K562 (cell line): ENCODE measurements at regions not wholly inside any gene's neighbourhood (a gene's known extent, or its start where the extent isn't known, plus 50 kb on each side); places are given as distances from the start of the nearest gene placed in this dataset.

Source experiments
- ATAC-seq: fragments of 200-7000 bp; cut with Tn5 transposase; 3 replicates; pipeline ENCODE4 v1.9.1; 2020; ENCODE audit warnings: moderate library complexity
- BruUV-seq: library from RNA; stranded (reverse); fragments of 400-500 nt; replicated peaks from 2 replicates; lab custom pipeline; 2021; lab: Mats Ljungman, UMichigan
- CTCF ChIA-PET: fragments of 300-600 bp; formaldehyde crosslinking; extraction: SDS; loops from one replicate; lab custom pipeline; 2021; ENCODE audit warnings: low intra/inter-chr PET ratio; lab: Yijun Ruan, JAX
- POLR2A ChIA-PET: fragments of 300-600, 350-650 bp; sonication (Branson Sonifier 250); formaldehyde crosslinking; extraction: SDS; loops from one replicate; lab custom pipeline; 2021; ENCODE audit warnings: antibody characterized with exemption, inconsistent platforms; lab: Yijun Ruan, JAX
- DNase-seq, 4 experiments: peaks; one replicate each; pipeline versions ENCODE4 v3.0.0 to v3.0.0-alpha.2; 2011 to 2018; ENCODE audit warnings: low spot score in 3 of 4, mixed read lengths in 3 of 4; ENCODE audit errors: extremely low read depth in 1 of 4
- FAIRE-seq: peaks from 2 replicates; lab custom pipeline; 2011; peaks lifted over from hg19 to GRCh38; lab: Jason Lieb, UNC
- H2AFZ ChIP-seq: 2 replicates; pipeline ENCODE4 v1.6.0; 2011; ENCODE audit warnings: low read depth, low read length, control low read depth, inconsistent platforms
- H3K27ac ChIP-seq: fragments of 200-600 bp; 3 replicates; pipeline ENCODE4 v1.8.0; 2011; ENCODE audit warnings: low read depth, mild to moderate bottlenecking, control low read depth, inconsistent platforms, low read length, moderate library complexity, mixed read lengths; ENCODE audit errors: extremely low read depth
- H3K27me3 ChIP-seq, 2 experiments: fragments of 300-600 bp in 1 of 2; 2 replicates in 1 of 2; 3 replicates in 1 of 2; pipeline versions ENCODE4 v1.6.0 to v1.8.0; 2011; ENCODE audit warnings: inconsistent platforms in 2 of 2, low read length in 2 of 2, mild to moderate bottlenecking in 1 of 2, mixed read lengths in 1 of 2, moderate library complexity in 1 of 2; ENCODE audit not compliant: control insufficient read depth in 2 of 2, insufficient read depth in 2 of 2
- H3K36me3 ChIP-seq: fragments of 300-600 bp; 3 replicates; pipeline ENCODE4 v1.8.0; 2011; ENCODE audit warnings: mild to moderate bottlenecking, low read length, inconsistent platforms; ENCODE audit not compliant: control insufficient read depth, insufficient read depth
- H3K4me1 ChIP-seq, 2 experiments: fragments of 200-600 bp in 1 of 2; replicated peaks in 1 of 2; 2 replicates in 1 of 2; 3 replicates in 1 of 2; pipeline versions ENCODE4 v1.5.1 to v1.8.0; 2011; ENCODE audit warnings: inconsistent platforms in 2 of 2, low read length in 2 of 2, mild to moderate bottlenecking in 1 of 2, mixed read lengths in 1 of 2, moderate library complexity in 1 of 2; ENCODE audit not compliant: control insufficient read depth in 2 of 2, insufficient read depth in 2 of 2
- H3K4me2 ChIP-seq: 2 replicates; pipeline ENCODE4 v1.6.1; 2011; ENCODE audit warnings: low read length, control low read depth, inconsistent platforms, mixed read lengths; ENCODE audit not compliant: insufficient read depth
- H3K4me3 ChIP-seq: fragments of 200-600 bp; sonication (generic), shearing (Covaris generic); 2 replicates; pipeline ENCODE4 v1.5.1; 2016; ENCODE audit warnings: control low read depth, inconsistent platforms
- H3K79me2 ChIP-seq: fragments of 200-600 bp; 3 replicates; pipeline ENCODE4 v1.8.0; 2011; ENCODE audit warnings: low read length, inconsistent platforms; ENCODE audit not compliant: control insufficient read depth, insufficient read depth
- H3K9ac ChIP-seq, 2 experiments: 2 replicates each; pipeline versions ENCODE4 v1.6.0 to v1.6.1; 2011; ENCODE audit warnings: low read depth in 2 of 2, low read length in 2 of 2, control low read depth in 1 of 2, inconsistent platforms in 1 of 2, mild to moderate bottlenecking in 1 of 2, mixed read lengths in 1 of 2; ENCODE audit not compliant: insufficient read depth in 1 of 2
- H3K9me1 ChIP-seq: one replicate; pipeline ENCODE4 v1.6.0; 2011; ENCODE audit warnings: inconsistent platforms, mild to moderate bottlenecking, low read length, moderate library complexity; ENCODE audit not compliant: control insufficient read depth, insufficient read depth
- H3K9me3 ChIP-seq: replicated peaks from 2 replicates; pipeline ENCODE4 v1.5.1; 2011; ENCODE audit warnings: low read depth, low read length, inconsistent platforms; ENCODE audit not compliant: control insufficient read depth, insufficient read depth
- H4K20me1 ChIP-seq: replicated peaks from 2 replicates; pipeline ENCODE4 v1.6.1; 2011; ENCODE audit warnings: low read length, inconsistent platforms, mixed read lengths; ENCODE audit not compliant: control insufficient read depth, insufficient read depth
- BHLHE40 ChIP-seq: IDR thresholded peaks from 2 replicates; pipeline ENCODE4 v1.6.1; 2011; ENCODE audit warnings: low read length, improper control_type of control experiment
- BMI1 ChIP-seq: fragments of 150-350 bp; IDR thresholded peaks from 2 replicates; pipeline ENCODE4 v1.6.1; 2014; ENCODE audit warnings: low read length
- BRD4 ChIP-seq: fragments of 200-600 bp; sonication (generic); IDR thresholded peaks from 2 replicates; pipeline ENCODE4 v1.6.1; 2017; ENCODE audit warnings: inconsistent platforms
- CBFA2T2 ChIP-seq: fragments of 450-650 bp; conservative IDR thresholded peaks from 2 replicates; pipeline ENCODE4 v1.6.1; 2017; ENCODE audit warnings: mild to moderate bottlenecking
- CREB5 ChIP-seq: fragments of 250-450 bp; sonication (Bioruptor Pico); IDR thresholded peaks from 2 replicates; pipeline ENCODE4 v1.5.0; 2020; ENCODE audit warnings: mild to moderate bottlenecking
- HMG20A ChIP-seq: fragments of 450-650 bp; formaldehyde crosslinking; conservative IDR thresholded peaks from 2 replicates; pipeline ENCODE4 v1.4.0; 2020; ENCODE audit warnings: mild to moderate bottlenecking, mixed read lengths
- KDM2B ChIP-seq: fragments of 250-450 bp; sonication (Bioruptor Pico); IDR thresholded peaks from 2 replicates; pipeline ENCODE4 v1.8.0; 2021; ENCODE audit warnings: mild to moderate bottlenecking, moderate library complexity
- POLR2A ChIP-seq: fragments of 450-650 bp; conservative IDR thresholded peaks from 2 replicates; pipeline ENCODE4 v1.6.1; 2016
- POLR2B ChIP-seq: fragments of 450-650 bp; IDR thresholded peaks from 2 replicates; pipeline ENCODE4 v1.6.1; 2018; ENCODE audit warnings: low read depth; ENCODE audit not compliant: partially characterized antibody
- RBM22 ChIP-seq: fragments of 200-400 bp; formaldehyde crosslinking; IDR thresholded peaks from 2 replicates; pipeline ENCODE4 v1.6.1; 2018; ENCODE audit warnings: low read length, low read depth; ENCODE audit not compliant: poor library complexity, severe bottlenecking
- SMC3 ChIP-seq: conservative IDR thresholded peaks from 2 replicates; pipeline ENCODE4 v1.6.1; 2011; ENCODE audit warnings: low read depth, low read length, improper control_type of control experiment; ENCODE audit not compliant: insufficient read depth
- STAT5B ChIP-seq: fragments of 250-450 bp; sonication (Bioruptor Pico); IDR thresholded peaks from 2 replicates; pipeline ENCODE4 v1.8.0; 2021; ENCODE audit warnings: mild to moderate bottlenecking, inconsistent platforms
- ZEB2 ChIP-seq: fragments of 450-650 bp; IDR thresholded peaks from 2 replicates; pipeline ENCODE4 v1.6.1; 2016
- ZNF263 ChIP-seq: sonication (generic); formaldehyde crosslinking; IDR thresholded peaks from 2 replicates; pipeline ENCODE4 v1.8.0; 2022; ENCODE audit warnings: mild to moderate bottlenecking, missing genetic modification reagents, borderline replicate concordance
- ZNF586 ChIP-seq: fragments of 450-650 bp; formaldehyde crosslinking; conservative IDR thresholded peaks from 2 replicates; pipeline ENCODE4 v1.4.0; 2020; ENCODE audit warnings: mild to moderate bottlenecking, moderate library complexity
- ZNF707 ChIP-seq: fragments of 250-450 bp; sonication (Bioruptor Pico); conservative IDR thresholded peaks from 2 replicates; pipeline ENCODE4 v1.8.0; 2022; ENCODE audit warnings: inconsistent platforms, mild to moderate bottlenecking, moderate library complexity
- WGBS: fragments of 100-300 bp; shearing (Covaris generic); methylation state at CpG from one replicate; pipeline ENCODE4 v1.1.6; 2016; ENCODE audit warnings: low coverage, mixed read lengths; ENCODE audit not compliant: insufficient coverage; ENCODE audit errors: missing lambda C conversion rate; 5-methylcytosine and 5-hydroxymethylcytosine counted together
- in situ Hi-C: fragments of 300-500 bp; cut with MboI; formaldehyde crosslinking; loops from 4 replicates; pipeline ENCODE4 v1.15.0; 2018; ENCODE audit warnings: inconsistent platforms, mixed read lengths
- intact Hi-C: fragments of 100-400 bp; cut with micrococcal nuclease; formaldehyde crosslinking; loops from 2 replicates; pipeline ENCODE4 v1.14.2; 2022
- TF ChIP-seq, protein P1 (sequence below): sonication (generic); IDR thresholded peaks from 2 replicates; pipeline ENCODE4 v1.6.1; 2016
- TF ChIP-seq, protein P2 (sequence below): fragments of 250-450 bp; sonication (Bioruptor Pico); IDR thresholded peaks from 2 replicates; pipeline ENCODE4 v1.4.0; 2020; ENCODE audit warnings: borderline replicate concordance

DNA sequence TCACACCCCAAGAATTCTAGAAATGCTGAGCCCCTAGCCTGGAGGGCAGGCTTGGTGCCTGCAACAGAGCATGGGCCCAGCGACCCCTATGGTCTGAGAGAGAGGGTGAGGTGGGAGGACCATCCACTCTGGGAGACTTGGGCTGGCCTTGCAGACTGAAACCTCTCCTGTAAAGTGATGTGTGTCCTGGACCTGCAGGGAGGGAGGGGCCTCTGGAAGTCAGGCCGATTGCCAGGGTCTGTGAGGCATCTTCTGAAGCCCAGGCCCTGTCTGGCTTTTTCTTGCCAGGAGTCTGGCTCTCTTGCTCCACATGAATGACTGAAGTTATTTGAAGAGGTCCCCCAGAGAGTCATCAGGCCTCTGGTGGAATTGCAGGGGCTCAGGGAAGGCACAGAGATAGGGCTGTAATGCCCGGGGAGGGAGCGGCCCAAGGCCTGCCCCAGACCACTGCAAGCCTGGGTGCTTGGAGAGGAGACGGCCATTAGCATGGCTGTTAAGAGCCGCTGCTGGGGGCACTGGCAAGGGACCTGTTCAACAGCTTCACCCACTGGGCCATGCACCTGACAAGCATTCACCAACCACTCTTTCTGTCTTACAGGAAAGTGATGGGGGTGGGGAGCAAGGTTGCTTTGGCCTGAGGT is 56.0 kb upstream of the CHRNA7 start (continued):
- TF ChIP-seq, protein P1, sequence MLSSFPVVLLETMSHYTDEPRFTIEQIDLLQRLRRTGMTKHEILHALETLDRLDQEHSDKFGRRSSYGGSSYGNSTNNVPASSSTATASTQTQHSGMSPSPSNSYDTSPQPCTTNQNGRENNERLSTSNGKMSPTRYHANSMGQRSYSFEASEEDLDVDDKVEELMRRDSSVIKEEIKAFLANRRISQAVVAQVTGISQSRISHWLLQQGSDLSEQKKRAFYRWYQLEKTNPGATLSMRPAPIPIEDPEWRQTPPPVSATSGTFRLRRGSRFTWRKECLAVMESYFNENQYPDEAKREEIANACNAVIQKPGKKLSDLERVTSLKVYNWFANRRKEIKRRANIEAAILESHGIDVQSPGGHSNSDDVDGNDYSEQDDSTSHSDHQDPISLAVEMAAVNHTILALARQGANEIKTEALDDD, result no peak
- TF ChIP-seq ZEB2 (no peak), POLR2A (no peak), BHLHE40 (no peak), ZNF263 (no peak), KDM2B (no peak), BRD4 (no peak)

- Histone ChIP-seq H3K9me1 (no peaks in the 10 kb centered on the region), H3K4me2 (no peak overlapping the region), H3K27ac (no peak overlapping the region), H3K9ac (no peak overlapping the region), H2AFZ (no peak overlapping the region), H3K4me1 (peaks cover 0 to 4% of the 10 kb centered on the region in 2 experiments; a peak in 2 of 5 replicates), H3K36me3 (no peaks in the 10 kb centered on the region), H3K79me2 (no peaks in the 10 kb centered on the region), H3K27me3 (peaks cover 0 to 4% of the 10 kb centered on the region in 2 experiments; a peak in 1 of 5 replicates), H3K4me3 (no peak overlapping the region), H3K9me3 (no peaks in the 10 kb centered on the region), H4K20me1 (no peaks in the 10 kb centered on the region)
- FAIRE-seq (peak; percentile 82), DNase-seq (peak; percentile 44 to 64 (median 54)), ATAC-seq (peak; percentile 75)
- BruUV-seq, result no TSS peak
- in situ Hi-C loops (loop anchor here (25.0 kb wide), 1 partner anchor 1713 kb away; no protein-coding TSS in a partner anchor), intact Hi-C loops (loop anchor here (5.0 to 10.0 kb wide), 2 partner anchors 328 to 540 kb away; no protein-coding TSS in a partner anchor)
- ChIA-PET POLR2A (no interaction called here), CTCF (interaction anchor here (1.6 kb wide), 1 partner anchor 404 kb away, joined by 4 read pairs; no protein-coding TSS in a partner anchor)
- 10% methylated on average over 30 of the region's 36 CpGs for WGBS
- TF ChIP-seq RBM22 (no peak), ZNF586 (CRISPR knock-in tag) (no peak), ZNF707 (CRISPR knock-in tag) (no peak), CBFA2T2 (no peak), STAT5B (no peak), SMC3 (peak; percentile 49), HMG20A (no peak), CREB5 (CRISPR knock-in tag) (no peak), POLR2B (no peak), BMI1 (no peak)
- TF ChIP-seq, protein P2, sequence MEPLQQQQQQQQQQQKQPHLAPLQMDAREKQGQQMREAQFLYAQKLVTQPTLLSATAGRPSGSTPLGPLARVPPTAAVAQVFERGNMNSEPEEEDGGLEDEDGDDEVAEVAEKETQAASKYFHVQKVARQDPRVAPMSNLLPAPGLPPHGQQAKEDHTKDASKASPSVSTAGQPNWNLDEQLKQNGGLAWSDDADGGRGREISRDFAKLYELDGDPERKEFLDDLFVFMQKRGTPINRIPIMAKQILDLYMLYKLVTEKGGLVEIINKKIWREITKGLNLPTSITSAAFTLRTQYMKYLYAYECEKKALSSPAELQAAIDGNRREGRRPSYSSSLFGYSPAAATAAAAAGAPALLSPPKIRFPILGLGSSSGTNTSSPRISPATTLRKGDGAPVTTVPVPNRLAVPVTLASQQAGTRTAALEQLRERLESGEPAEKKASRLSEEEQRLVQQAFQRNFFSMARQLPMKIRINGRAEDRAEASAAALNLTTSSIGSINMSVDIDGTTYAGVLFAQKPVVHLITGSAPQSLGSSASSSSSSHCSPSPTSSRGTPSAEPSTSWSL (CRISPR knock-in tag), result no peak
Measured at GRCh38 chr15:31974855-31975829, 55.2 kb upstream of the CHRNA7 start.
